H9 (cell line): ENCODE measurements at regions not wholly inside any gene's neighbourhood (a gene's known extent, or its start where the extent isn't known, plus 50 kb on each side); places are given as distances from the start of the nearest gene placed in this dataset.

Experiments
- DNase-seq: peaks from one replicate; pipeline ENCODE4 v3.0.0-alpha.2; 2017
- H2AFZ ChIP-seq: one replicate; pipeline ENCODE4 v1.6.1; 2013; ENCODE audit warnings: mild to moderate bottlenecking, low read length, control low read depth, moderate library complexity
- H2AK5ac ChIP-seq: 2 replicates; pipeline ENCODE4 v1.6.1; 2013; ENCODE audit warnings: low read length, control low read depth, mixed read lengths; ENCODE audit not compliant: insufficient read length
- H2BK120ac ChIP-seq: one replicate; pipeline ENCODE4 v1.6.1; 2013; ENCODE audit warnings: low read depth, mild to moderate bottlenecking, low read length, control low read depth, inconsistent platforms; ENCODE audit not compliant: poor library complexity, severe bottlenecking
- H2BK12ac ChIP-seq: 2 replicates; pipeline ENCODE4 v1.6.1; 2013; ENCODE audit warnings: low read length, control low read depth, mixed read lengths, low read depth; ENCODE audit not compliant: insufficient read length
- H2BK15ac ChIP-seq: 2 replicates; pipeline ENCODE4 v1.6.1; 2013; ENCODE audit warnings: low read depth, low read length, control low read depth
- H2BK20ac ChIP-seq: one replicate; pipeline ENCODE4 v1.6.1; 2013; ENCODE audit warnings: low read depth, mild to moderate bottlenecking, low read length, control low read depth, inconsistent platforms; ENCODE audit not compliant: poor library complexity, severe bottlenecking
- H2BK5ac ChIP-seq: 2 replicates; pipeline ENCODE4 v1.6.1; 2013; ENCODE audit warnings: low read length, control low read depth, mixed read lengths; ENCODE audit not compliant: insufficient read length
- H3K14ac ChIP-seq: 2 replicates; pipeline ENCODE4 v1.6.1; 2013; ENCODE audit warnings: low read length, control low read depth; ENCODE audit not compliant: insufficient read depth
- H3K18ac ChIP-seq: 2 replicates; pipeline ENCODE4 v1.6.1; 2013; ENCODE audit warnings: low read depth, mild to moderate bottlenecking, mixed read lengths, low read length, control low read depth; ENCODE audit not compliant: insufficient read length
- H3K23ac ChIP-seq: 2 replicates; pipeline ENCODE4 v1.6.1; 2013; ENCODE audit warnings: low read length, control low read depth, mixed read lengths, low read depth; ENCODE audit not compliant: insufficient read length
- H3K23me2 ChIP-seq: 2 replicates; pipeline ENCODE4 v1.6.1; 2013; ENCODE audit warnings: low read depth, mild to moderate bottlenecking, mixed read lengths, low read length, control low read depth; ENCODE audit not compliant: insufficient read length, poor library complexity, severe bottlenecking
- H3K27ac ChIP-seq: 2 replicates; pipeline ENCODE4 v1.5.1; 2013; ENCODE audit warnings: low read length, control low read depth, mixed read lengths, low read depth; ENCODE audit not compliant: insufficient read length
- H3K27me3 ChIP-seq: 2 replicates; pipeline ENCODE4 v1.6.1; 2013; ENCODE audit warnings: low read length, control low read depth, inconsistent platforms; ENCODE audit not compliant: insufficient read depth
- H3K4ac ChIP-seq: 2 replicates; pipeline ENCODE4 v1.6.1; 2013; ENCODE audit warnings: low read depth, mild to moderate bottlenecking, control low read depth, inconsistent platforms, low read length, moderate library complexity
- H3K4me1 ChIP-seq: 2 replicates; pipeline ENCODE4 v1.6.1; 2013; ENCODE audit warnings: low read length, control low read depth, inconsistent platforms; ENCODE audit not compliant: insufficient read depth
- H3K4me2 ChIP-seq: 2 replicates; pipeline ENCODE4 v1.6.1; 2013; ENCODE audit warnings: low read length, control low read depth, mixed read lengths; ENCODE audit not compliant: insufficient read length, insufficient read depth
- H3K56ac ChIP-seq: 2 replicates; pipeline ENCODE4 v1.6.1; 2013; ENCODE audit warnings: low read depth, mild to moderate bottlenecking, mixed read lengths, low read length, control low read depth; ENCODE audit not compliant: insufficient read length
- H3K79me1 ChIP-seq: 2 replicates; pipeline ENCODE4 v1.6.1; 2013; ENCODE audit warnings: low read depth, mild to moderate bottlenecking, moderate library complexity, low read length, control low read depth, inconsistent platforms; ENCODE audit not compliant: insufficient read depth, poor library complexity, severe bottlenecking
- H3K79me2 ChIP-seq: 2 replicates; pipeline ENCODE4 v1.6.1; 2013; ENCODE audit warnings: low read length, control low read depth, inconsistent platforms; ENCODE audit not compliant: insufficient read depth
- H3K9ac ChIP-seq: 2 replicates; pipeline ENCODE4 v1.6.1; 2013; ENCODE audit warnings: low read length, control low read depth, mixed read lengths; ENCODE audit not compliant: insufficient read length; ENCODE audit errors: extremely low read depth
- H3K9me3 ChIP-seq: one replicate; pipeline ENCODE4 v1.6.1; 2013; ENCODE audit warnings: low read depth, low read length, inconsistent platforms; ENCODE audit not compliant: control insufficient read depth
- H3T11ph ChIP-seq: one replicate; pipeline ENCODE4 v1.6.1; 2013; ENCODE audit warnings: mild to moderate bottlenecking, low read length, control low read depth, inconsistent platforms
- H4K20me1 ChIP-seq: one replicate; pipeline ENCODE4 v1.6.1; 2013; ENCODE audit not compliant: control insufficient read depth, insufficient read length, insufficient read depth
- H4K5ac ChIP-seq: 2 replicates; pipeline ENCODE4 v1.6.1; 2013; ENCODE audit warnings: low read depth, mild to moderate bottlenecking, mixed read lengths, low read length, control low read depth; ENCODE audit not compliant: insufficient read length
- H4K8ac ChIP-seq: replicated peaks from 2 replicates; pipeline ENCODE4 v1.6.1; 2013; ENCODE audit warnings: low read length, control low read depth, mixed read lengths, low read depth; ENCODE audit not compliant: insufficient read length
- H4K91ac ChIP-seq: 2 replicates; pipeline ENCODE4 v1.6.1; 2013; ENCODE audit warnings: low read depth, mild to moderate bottlenecking, moderate library complexity, mixed read lengths, low read length, control low read depth; ENCODE audit not compliant: insufficient read length
- H3K27ac Mint-ChIP-seq, 3 experiments: 2 replicates in 2 of 3; 3 replicates in 1 of 3; pipeline ENCODE4 v1.8.0; 2020 to 2021; ENCODE audit warnings: mixed read lengths in 3 of 3, mild to moderate bottlenecking in 1 of 3, moderate library complexity in 1 of 3
- H3K27me3 Mint-ChIP-seq: 2 replicates; pipeline ENCODE4 v1.8.0; 2021; ENCODE audit warnings: low read depth, mild to moderate bottlenecking, moderate library complexity, mixed read lengths
- H3K36me3 Mint-ChIP-seq, 3 experiments: 2 replicates in 2 of 3; 3 replicates in 1 of 3; pipeline ENCODE4 v1.8.0; 2020 to 2021; ENCODE audit warnings: low read depth in 3 of 3, mixed read lengths in 3 of 3; ENCODE audit not compliant: insufficient read depth in 1 of 3
- H3K4me1 Mint-ChIP-seq, 2 experiments: 2 replicates each; pipeline ENCODE4 v1.8.0; 2020; ENCODE audit warnings: mixed read lengths in 2 of 2
- H3K4me3 Mint-ChIP-seq, 2 experiments: 2 replicates in 1 of 2; 3 replicates in 1 of 2; pipeline ENCODE4 v1.8.0; 2020 to 2021; ENCODE audit warnings: mild to moderate bottlenecking in 2 of 2, mixed read lengths in 2 of 2, moderate library complexity in 1 of 2
- H3K9me3 Mint-ChIP-seq, 2 experiments: 2 replicates in 1 of 2; 3 replicates in 1 of 2; pipeline ENCODE4 v1.8.0; 2020; ENCODE audit warnings: mild to moderate bottlenecking in 2 of 2, mixed read lengths in 2 of 2, moderate library complexity in 1 of 2
- WGBS: extraction: QIAGEN DNeasy Blood & Tissue Kit; methylation state at CpG from one replicate; pipeline ENCODE4 v1.1.7; 2013; ENCODE audit warnings: missing lambda C conversion rate, low lambda C conversion rate, mixed read lengths; ENCODE audit not compliant: insufficient read length; ENCODE audit errors: extremely low coverage; 5-methylcytosine and 5-hydroxymethylcytosine counted together
- TF ChIP-seq, protein P1 (sequence below): fragments of 200-600 bp; sonication (generic); conservative IDR thresholded peaks from 3 replicates; pipeline ENCODE4 v1.8.0; 2021; ENCODE audit warnings: antibody characterized with exemption, mild to moderate bottlenecking

DNA sequence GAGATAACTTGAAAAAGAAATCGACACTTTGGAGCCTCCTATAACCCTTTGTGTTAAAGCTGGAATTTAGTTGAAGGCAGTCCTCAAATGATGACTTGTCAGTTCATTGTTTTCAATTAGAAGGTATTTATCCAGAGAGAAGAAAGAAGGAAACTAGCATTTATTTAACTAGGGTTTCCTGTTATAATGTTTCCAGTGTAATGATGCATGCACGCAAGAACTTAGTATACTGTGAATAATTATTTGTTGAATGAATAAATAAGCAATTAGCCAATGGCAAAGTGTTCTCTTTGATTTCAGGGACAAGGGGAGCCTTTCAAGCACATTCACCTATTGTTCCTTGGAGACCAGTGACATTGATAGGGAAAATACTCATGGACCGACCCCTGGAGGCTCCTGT lies 307.4 kb downstream of the KLF5 start:
- H2BK120ac ChIP-seq, result no peak overlapping the region
- no peaks in the 10 kb centered on the region for H3K4me1 ChIP-seq
- no CpG with 5 or more reads among the region's 3 CpGs for WGBS
- H3K23ac ChIP-seq, result no peak overlapping the region
- Mint-ChIP-seq H3K9me3 (no peaks in the 10 kb centered on the region), H3K36me3 (no peaks in the 10 kb centered on the region), H3K27me3 (no peaks in the 10 kb centered on the region), H3K4me3 (no peak overlapping the region), H3K4me1 (peaks cover 0 to 7% of the 10 kb centered on the region in 2 experiments; a peak in 2 of 4 replicates), H3K27ac (no peak overlapping the region)
- no peaks in the 10 kb centered on the region for H4K20me1 ChIP-seq
- no peak overlapping the region for H2BK12ac ChIP-seq
- no peak overlapping the region for H3K27ac ChIP-seq
- H4K91ac ChIP-seq, result no peak overlapping the region
- H2AK5ac ChIP-seq, result no peak overlapping the region
- no peak overlapping the region for H2BK5ac ChIP-seq
- no peak overlapping the region for H2AFZ ChIP-seq
- no peak overlapping the region for H3K14ac ChIP-seq
- no peak overlapping the region for H4K8ac ChIP-seq
- H3K9ac ChIP-seq, result no peak overlapping the region
- H3K9me3 ChIP-seq, result no peaks in the 10 kb centered on the region
- no peak overlapping the region for H4K5ac ChIP-seq
- H3K56ac ChIP-seq, result no peak overlapping the region
- DNase-seq, result no peak
- TF ChIP-seq, protein P1, sequence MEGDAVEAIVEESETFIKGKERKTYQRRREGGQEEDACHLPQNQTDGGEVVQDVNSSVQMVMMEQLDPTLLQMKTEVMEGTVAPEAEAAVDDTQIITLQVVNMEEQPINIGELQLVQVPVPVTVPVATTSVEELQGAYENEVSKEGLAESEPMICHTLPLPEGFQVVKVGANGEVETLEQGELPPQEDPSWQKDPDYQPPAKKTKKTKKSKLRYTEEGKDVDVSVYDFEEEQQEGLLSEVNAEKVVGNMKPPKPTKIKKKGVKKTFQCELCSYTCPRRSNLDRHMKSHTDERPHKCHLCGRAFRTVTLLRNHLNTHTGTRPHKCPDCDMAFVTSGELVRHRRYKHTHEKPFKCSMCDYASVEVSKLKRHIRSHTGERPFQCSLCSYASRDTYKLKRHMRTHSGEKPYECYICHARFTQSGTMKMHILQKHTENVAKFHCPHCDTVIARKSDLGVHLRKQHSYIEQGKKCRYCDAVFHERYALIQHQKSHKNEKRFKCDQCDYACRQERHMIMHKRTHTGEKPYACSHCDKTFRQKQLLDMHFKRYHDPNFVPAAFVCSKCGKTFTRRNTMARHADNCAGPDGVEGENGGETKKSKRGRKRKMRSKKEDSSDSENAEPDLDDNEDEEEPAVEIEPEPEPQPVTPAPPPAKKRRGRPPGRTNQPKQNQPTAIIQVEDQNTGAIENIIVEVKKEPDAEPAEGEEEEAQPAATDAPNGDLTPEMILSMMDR, result no peak
- H2BK15ac ChIP-seq, result no peak overlapping the region
- no peaks in the 10 kb centered on the region for H3K79me2 ChIP-seq
- H3T11ph ChIP-seq, result no peak overlapping the region
- H3K23me2 ChIP-seq, result no peaks in the 10 kb centered on the region
- H3K4ac ChIP-seq, result no peak overlapping the region
- H3K4me2 ChIP-seq, result no peak overlapping the region
- H3K27me3 ChIP-seq, result no peaks in the 10 kb centered on the region
- H2BK20ac ChIP-seq, result no peak overlapping the region
- H3K79me1 ChIP-seq, result no peaks in the 10 kb centered on the region
- H3K18ac ChIP-seq, result no peak overlapping the region
